ENCODE measurements at regions not wholly inside any gene's neighbourhood (a gene's known extent, or its start where the extent isn't known, plus 50 kb on each side); places are given as distances from the start of the nearest gene placed in this dataset.

DNA sequence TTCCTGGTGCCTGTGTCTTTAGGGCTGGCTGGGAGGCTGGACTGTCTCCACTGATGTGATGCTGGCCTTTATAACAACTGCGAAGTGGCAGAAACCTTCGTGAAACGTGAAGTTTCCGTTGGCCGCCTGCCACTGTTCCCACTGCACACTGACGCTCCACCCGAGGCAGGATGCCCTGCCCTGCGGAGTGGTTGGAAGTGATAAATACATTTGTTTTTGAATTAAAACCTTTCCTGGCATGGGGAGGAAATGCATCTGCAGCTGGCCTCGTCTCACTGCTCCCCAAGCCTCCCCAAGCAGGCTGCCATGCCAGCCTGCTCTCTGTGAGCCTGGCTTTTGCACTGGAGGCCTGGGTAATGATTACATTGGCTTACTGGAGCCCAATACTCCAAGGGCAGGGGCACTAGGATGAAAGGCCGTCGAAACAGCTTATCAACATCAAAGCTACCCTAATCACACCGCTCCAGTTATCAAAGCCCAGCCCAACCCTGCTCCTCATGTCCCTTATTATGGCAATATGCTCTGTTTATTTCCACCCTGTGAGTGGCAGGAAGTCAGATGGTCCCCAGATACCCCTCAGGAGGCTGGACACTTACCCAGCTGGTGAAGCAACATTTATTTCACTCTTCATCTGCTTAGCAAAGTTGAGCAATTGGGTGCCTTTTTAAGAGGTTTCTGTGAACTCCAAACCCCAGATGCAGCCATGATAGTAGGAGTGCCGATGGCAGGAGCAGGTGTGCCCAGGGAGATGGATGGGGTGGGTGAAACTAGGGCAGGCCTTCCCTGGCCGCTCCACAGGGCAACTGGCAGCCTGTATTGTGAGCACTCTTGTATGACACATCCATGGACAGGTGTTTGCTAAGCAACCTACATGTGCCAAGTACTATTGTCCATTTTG is 97.4 kb upstream of the ITGA6 start:
- no peak for DNase-seq (ENCODE audit: low read depth)
- H3K4me3 ChIP-seq (ENCODE audit: low read depth, low read length) = no peak overlapping the region
- TF ChIP-seq, protein P1, sequence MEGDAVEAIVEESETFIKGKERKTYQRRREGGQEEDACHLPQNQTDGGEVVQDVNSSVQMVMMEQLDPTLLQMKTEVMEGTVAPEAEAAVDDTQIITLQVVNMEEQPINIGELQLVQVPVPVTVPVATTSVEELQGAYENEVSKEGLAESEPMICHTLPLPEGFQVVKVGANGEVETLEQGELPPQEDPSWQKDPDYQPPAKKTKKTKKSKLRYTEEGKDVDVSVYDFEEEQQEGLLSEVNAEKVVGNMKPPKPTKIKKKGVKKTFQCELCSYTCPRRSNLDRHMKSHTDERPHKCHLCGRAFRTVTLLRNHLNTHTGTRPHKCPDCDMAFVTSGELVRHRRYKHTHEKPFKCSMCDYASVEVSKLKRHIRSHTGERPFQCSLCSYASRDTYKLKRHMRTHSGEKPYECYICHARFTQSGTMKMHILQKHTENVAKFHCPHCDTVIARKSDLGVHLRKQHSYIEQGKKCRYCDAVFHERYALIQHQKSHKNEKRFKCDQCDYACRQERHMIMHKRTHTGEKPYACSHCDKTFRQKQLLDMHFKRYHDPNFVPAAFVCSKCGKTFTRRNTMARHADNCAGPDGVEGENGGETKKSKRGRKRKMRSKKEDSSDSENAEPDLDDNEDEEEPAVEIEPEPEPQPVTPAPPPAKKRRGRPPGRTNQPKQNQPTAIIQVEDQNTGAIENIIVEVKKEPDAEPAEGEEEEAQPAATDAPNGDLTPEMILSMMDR (conservative IDR thresholded peaks at IDR 0.05; ENCODE audit: low read depth, low read length) = no peak

DNA sequence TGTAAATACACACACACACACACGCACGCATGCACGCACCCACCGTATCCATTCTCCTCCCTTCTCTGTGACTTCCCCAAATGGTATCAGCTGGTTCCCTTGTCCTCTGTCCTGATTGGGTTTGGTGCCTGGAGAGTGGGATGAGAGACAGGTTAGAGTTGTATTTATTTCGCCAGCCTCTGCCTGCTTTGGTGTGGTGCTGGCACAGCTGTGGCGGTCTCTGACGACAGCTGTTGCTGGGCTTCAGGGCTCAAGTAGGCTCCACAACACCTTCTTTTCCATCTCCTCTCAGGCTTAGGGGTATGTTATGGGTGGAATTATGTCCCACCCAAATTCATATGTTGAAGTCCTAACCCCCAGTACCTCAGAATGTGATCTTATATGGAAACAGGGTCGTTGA is 94.9 kb upstream of the ITGA6 start:
- TF ChIP-seq, protein P1 (conservative IDR thresholded peaks at IDR 0.05; ENCODE audit: low read depth, low read length) = no peak
- no peak for DNase-seq (ENCODE audit: low read depth)
- H3K4me3 ChIP-seq (ENCODE audit: low read depth, low read length) = no peak overlapping the region

DNA sequence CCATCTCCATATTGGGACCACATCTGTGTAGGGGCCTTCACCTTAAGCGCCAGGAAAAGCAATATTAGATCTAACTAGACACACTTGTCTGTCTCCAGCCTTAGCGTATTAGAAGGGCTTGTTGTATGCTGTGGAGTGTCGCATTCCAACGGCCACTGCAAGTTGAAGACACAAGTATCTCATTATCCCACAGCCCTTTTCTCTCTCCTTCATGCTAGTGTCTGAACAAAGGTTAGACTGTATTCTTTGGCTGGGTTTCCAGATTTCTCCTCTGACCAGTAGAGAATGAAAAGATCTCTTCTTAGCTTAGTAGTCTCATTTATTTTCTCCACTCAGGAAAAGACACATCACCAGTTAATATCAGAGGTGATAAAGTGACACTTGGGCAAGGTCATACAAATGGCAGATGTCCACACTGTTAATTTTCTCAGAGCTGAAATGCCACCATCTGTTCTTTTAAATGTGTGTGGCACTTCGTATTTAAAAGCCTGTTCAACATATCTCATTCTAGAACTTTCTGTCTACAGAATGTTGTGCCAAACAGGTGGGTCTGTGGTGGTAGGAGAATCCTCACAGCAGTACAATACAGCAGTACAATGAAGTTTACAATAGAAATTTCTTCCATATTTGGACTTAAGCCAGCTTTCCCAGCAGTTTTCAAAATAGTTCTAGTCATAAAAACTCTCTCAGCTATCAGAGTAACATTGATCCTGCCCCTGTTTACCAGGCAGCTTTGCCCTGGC is 94.0 kb upstream of the ITGA6 start:
- H3K4me3 ChIP-seq (ENCODE audit: low read depth, low read length) = no peak overlapping the region
- TF ChIP-seq, protein P1 (conservative IDR thresholded peaks at IDR 0.05; ENCODE audit: low read depth, low read length) = no peak
- DNase-seq (ENCODE audit: low read depth) = no peak

DNA sequence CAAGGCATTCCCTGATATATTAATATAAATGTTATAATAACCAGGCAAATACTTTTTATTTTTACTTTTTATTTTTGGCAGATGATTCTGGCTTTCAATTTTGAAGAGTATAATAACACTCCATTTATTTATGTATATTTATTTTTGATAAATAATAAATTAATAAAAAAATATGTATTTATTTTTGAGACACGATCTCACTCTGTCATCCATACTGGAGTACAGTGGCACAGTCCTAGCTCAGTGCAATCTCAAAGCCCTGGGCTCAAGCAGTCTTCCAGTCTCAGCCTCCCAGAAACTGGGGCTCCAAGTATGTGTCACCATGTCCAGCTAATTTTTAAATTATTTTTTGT is 93.4 kb upstream of the ITGA6 start:
- TF ChIP-seq, protein P1 (conservative IDR thresholded peaks at IDR 0.05; ENCODE audit: low read depth, low read length) = no peak

DNA sequence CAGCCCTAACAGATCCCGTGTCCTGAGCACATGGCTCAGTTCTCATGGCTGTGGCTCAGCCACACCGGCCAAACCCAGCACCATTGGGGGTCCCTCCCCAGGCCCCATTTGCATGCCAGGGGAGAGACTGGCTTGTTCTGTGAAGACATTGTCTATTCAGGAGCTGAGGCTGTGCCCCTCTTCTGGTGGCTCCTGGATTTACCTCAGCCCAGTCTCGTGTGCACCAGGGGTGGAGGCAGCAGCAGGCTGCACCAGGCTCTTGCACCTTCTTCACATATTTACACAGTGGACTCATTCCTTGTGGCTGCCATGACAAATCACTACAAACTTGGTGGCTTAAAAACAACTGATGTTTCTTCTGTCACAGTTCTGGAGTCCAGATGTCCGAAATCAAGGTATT is 92.4 kb upstream of the ITGA6 start:
- TF ChIP-seq, protein P1 (conservative IDR thresholded peaks at IDR 0.05; ENCODE audit: low read depth, low read length) = no peak
- no peak for DNase-seq (ENCODE audit: low read depth)

More for the DNA sequence above, 93.4 kb upstream of the ITGA6 start:
- no peak overlapping the region for H3K4me3 ChIP-seq (ENCODE audit: low read depth, low read length)
- DNase-seq (ENCODE audit: low read depth) = no peak

DNA sequence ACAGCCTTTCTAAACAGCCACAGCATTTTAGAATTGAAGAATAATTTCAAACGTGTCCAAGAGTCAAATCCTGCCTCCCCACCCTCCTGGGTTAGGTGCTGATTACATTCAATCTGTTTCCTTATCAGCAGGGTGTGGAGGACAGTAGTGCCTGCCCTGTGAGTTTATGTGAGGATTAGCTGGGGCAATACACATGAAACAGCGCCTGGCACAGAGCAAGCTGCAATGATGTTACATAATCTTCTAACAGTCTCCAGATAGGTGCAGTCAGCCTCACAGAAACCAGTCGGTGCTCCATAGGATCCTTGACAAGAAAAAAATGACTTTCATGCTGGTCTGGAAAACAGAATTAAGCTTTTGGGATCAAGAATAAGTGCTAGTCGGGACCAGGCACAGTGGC is 91.7 kb upstream of the ITGA6 start:
- TF ChIP-seq, protein P1 (conservative IDR thresholded peaks at IDR 0.05; ENCODE audit: low read depth, low read length) = no peak
- H3K4me3 ChIP-seq (ENCODE audit: low read depth, low read length) = no peak overlapping the region
- no peak for DNase-seq (ENCODE audit: low read depth)

More for the DNA sequence above, 92.4 kb upstream of the ITGA6 start:
- no peak overlapping the region for H3K4me3 ChIP-seq (ENCODE audit: low read depth, low read length)
